Tibial artery (tissue), 4 donors: ENCODE measurements at regions not wholly inside any gene's neighbourhood (a gene's known extent, or its start where the extent isn't known, plus 50 kb on each side); places are given as distances from the start of the nearest gene placed in this dataset.

ENCODE experiments used
- DNase-seq, 2 donors: peaks; one replicate each; pipeline ENCODE4 v3.0.0-alpha.2; 2019
- H3K27ac ChIP-seq, 2 donors: fragments of 200-600 bp; sonication (generic) in 1 of 2; 1 replicate in 1 of 2; 2 replicates in 1 of 2; pipeline ENCODE4 v1.5.1; 2018 to 2019; ENCODE audit warnings: mild to moderate bottlenecking in 1 of 2
- H3K27me3 ChIP-seq, 2 donors: fragments of 200-600 bp; sonication (generic) in 1 of 2; one replicate each; pipeline versions ENCODE4 v1.5.1 to v1.6.0; 2016 to 2019
- H3K36me3 ChIP-seq, 3 donors: fragments of 200-600 bp; sonication (generic) in 2 of 3; one replicate each; pipeline ENCODE4 v1.5.1; 2016 to 2019; ENCODE audit warnings: mild to moderate bottlenecking in 2 of 3
- H3K4me1 ChIP-seq, 4 donors: fragments of 200-600 bp; sonication (generic) in 2 of 4; 1 replicate in 3 of 4; 2 replicates in 1 of 4; pipeline ENCODE4 v1.5.1; 2016 to 2019
- H3K4me3 ChIP-seq, 2 donors: fragments of 200-600 bp; sonication (generic) in 1 of 2; 1 replicate in 1 of 2; 2 replicates in 1 of 2; pipeline ENCODE4 v1.5.1; 2018 to 2019; ENCODE audit warnings: mild to moderate bottlenecking in 2 of 2
- H3K9me3 ChIP-seq, 3 donors: fragments of 200-600 bp; sonication (generic) in 1 of 3; one replicate each; pipeline ENCODE4 v1.5.1; 2016 to 2019
- CTCF ChIP-seq, 2 experiments: fragments of 200-600 bp in 1 of 2; fragments of 450-650 bp in 1 of 2; IDR thresholded peaks; one replicate each; pipeline ENCODE4 v1.5.1; 2017 to 2019; ENCODE audit warnings: antibody characterized with exemption in 2 of 2, mild to moderate bottlenecking in 1 of 2, moderate library complexity in 1 of 2
- intact Hi-C: fragments of 100-400 bp; cut with DNase I; formaldehyde crosslinking; loops from one replicate; pipeline ENCODE4 v1.15.0; 2023; ENCODE audit warnings: low total_unique reads

- no peak overlapping the region for H3K4me3 ChIP-seq
- peaks cover 0 to 26% (median 16%) of the 10 kb centered on the region in 4 donors for H3K4me1 ChIP-seq
- no peaks in the 10 kb centered on the region for H3K36me3 ChIP-seq
- H3K9me3 ChIP-seq = no peaks in the 10 kb centered on the region
- no peaks in the 10 kb centered on the region for H3K27me3 ChIP-seq
- DNase-seq = no peak
- intact Hi-C loops = no loop called here
- peak overlapping the region; percentile 63 to 67 for H3K27ac ChIP-seq
- no peak for TF ChIP-seq CTCF (IDR thresholded peaks at IDR 0.05)
Observed at GRCh38 chr2:67917332-67918054, 145.3 kb downstream of the C1D start.

- intact Hi-C loops = no loop called here
Observed at GRCh38 chr2:67918471-67918870, 144.3 kb downstream of the C1D start.

GRCh38 chr2:67919490-67919889, 143.3 kb downstream of the C1D start:
- H3K27ac ChIP-seq = no peak overlapping the region
- H3K36me3 ChIP-seq = no peaks in the 10 kb centered on the region
- H3K4me3 ChIP-seq = no peak overlapping the region
- peaks cover 0 to 31% (median 16%) of the 10 kb centered on the region in 4 donors for H3K4me1 ChIP-seq
- intact Hi-C loops = no loop called here
- no peak for DNase-seq
- no peaks in the 10 kb centered on the region for H3K9me3 ChIP-seq
- TF ChIP-seq CTCF (IDR thresholded peaks at IDR 0.05) = no peak
- no peaks in the 10 kb centered on the region for H3K27me3 ChIP-seq

More at GRCh38 chr2:67918471-67918870, 144.3 kb downstream of the C1D start:
- Histone ChIP-seq H3K4me3 (no peak overlapping the region), H3K36me3 (no peaks in the 10 kb centered on the region), H3K4me1 (peaks cover 0 to 28% (median 16%) of the 10 kb centered on the region in 4 donors), H3K27me3 (no peaks in the 10 kb centered on the region), H3K9me3 (no peaks in the 10 kb centered on the region), H3K27ac (peak overlapping the region; percentile 63 to 67)
- TF ChIP-seq CTCF (IDR thresholded peaks at IDR 0.05) = no peak
- peak; percentile 38 to 74 for DNase-seq

- no peak for DNase-seq
- intact Hi-C loops = no loop called here
- TF ChIP-seq CTCF (IDR thresholded peaks at IDR 0.05) = no peak
Observed at GRCh38 chr2:67922080-67922785, 140.6 kb downstream of the C1D start.

GRCh38 chr2:67923696-67924095, 139.1 kb downstream of the C1D start:
- Histone ChIP-seq H3K36me3 (no peaks in the 10 kb centered on the region), H3K27me3 (no peaks in the 10 kb centered on the region), H3K27ac (no peak overlapping the region), H3K9me3 (no peaks in the 10 kb centered on the region), H3K4me3 (no peak overlapping the region), H3K4me1 (peaks cover 0 to 9% (median 3%) of the 10 kb centered on the region in 4 donors)
- DNase-seq = peak in 1 of 2 donors; percentile 25
- intact Hi-C loops = no loop called here
- no peak for TF ChIP-seq CTCF (IDR thresholded peaks at IDR 0.05)

More at GRCh38 chr2:67922080-67922785, 140.6 kb downstream of the C1D start:
- Histone ChIP-seq H3K9me3 (no peaks in the 10 kb centered on the region), H3K4me1 (peaks cover 0 to 24% (median 14%) of the 10 kb centered on the region in 4 donors), H3K27ac (no peak overlapping the region), H3K36me3 (no peaks in the 10 kb centered on the region), H3K27me3 (no peaks in the 10 kb centered on the region), H3K4me3 (no peak overlapping the region)
